GDM1 (cell line): ENCODE measurements at regions not wholly inside any gene's neighbourhood (a gene's known extent, or its start where the extent isn't known, plus 50 kb on each side); places are given as distances from the start of the nearest gene placed in this dataset.
A peak's percentile ranks its signal among the peaks of the same experiment; 100 is the strongest.
"Not testable (repeated sequence)": the region's sequence is repeated elsewhere in the genome, so short reads cannot be mapped to it uniquely, and the experiment has no call there.

ENCODE experiments used
- DNase-seq: peaks from one replicate; lab custom pipeline; 2025; lab: John Stamatoyannopoulos, UW

DNA sequence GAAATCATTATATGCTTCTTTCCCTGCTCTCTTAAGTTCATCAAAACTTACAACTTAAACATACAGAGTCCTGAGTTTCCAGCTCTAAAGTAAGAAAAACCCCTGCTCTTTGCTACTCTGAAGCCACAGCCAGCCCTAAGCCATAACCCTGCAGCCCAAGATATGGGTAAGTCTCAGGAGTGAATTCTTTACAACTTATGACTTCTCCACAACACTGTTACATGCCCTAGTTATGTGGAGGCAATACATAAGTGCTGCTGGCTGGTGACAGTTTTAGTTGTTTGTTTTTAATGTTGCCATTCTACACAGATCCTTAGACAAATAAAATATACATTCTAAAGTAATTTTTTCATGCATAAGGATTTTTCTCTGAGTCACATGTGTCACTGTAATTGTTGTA is 100.2 kb downstream of the FBXO8 start:
- no peak for DNase-seq

DNA sequence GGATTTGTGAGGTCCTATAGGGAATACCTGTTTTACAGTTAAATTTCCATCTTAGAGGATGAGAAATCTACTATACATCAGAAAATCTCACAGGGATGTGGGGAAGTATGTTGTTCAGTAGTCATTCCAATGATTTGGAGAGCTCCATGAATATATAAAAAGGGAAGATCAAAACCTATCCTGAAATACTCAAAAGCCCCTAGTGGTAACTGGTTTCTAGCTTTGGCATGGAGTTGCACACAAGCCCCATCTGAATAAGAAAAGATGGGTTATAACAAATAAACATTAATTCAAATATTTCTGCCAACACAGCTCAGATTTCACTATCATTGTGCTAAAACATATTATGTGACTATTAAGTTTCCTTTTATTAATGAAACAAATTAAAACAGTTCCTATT is 101.6 kb downstream of the FBXO8 start:
- no peak for DNase-seq

DNA sequence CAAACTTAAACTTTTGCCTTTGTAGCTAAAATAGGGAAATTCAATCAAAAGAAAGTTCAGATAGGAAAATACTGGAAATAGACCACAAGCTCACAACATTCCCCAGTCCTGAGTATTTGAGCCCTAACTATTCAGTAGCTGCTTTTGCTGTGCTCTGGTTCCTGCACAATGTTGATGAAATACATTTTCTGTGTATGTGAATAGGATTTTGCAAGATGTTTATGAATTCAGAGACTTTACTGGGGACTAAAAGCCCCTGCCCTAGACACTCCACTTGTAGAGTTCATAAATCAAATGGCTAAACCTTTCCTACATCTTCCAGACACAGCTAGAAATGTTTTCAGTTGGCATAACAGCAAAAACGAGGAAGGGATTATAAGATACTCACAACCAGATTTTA is 105.9 kb downstream of the FBXO8 start:
- no peak for DNase-seq

DNA sequence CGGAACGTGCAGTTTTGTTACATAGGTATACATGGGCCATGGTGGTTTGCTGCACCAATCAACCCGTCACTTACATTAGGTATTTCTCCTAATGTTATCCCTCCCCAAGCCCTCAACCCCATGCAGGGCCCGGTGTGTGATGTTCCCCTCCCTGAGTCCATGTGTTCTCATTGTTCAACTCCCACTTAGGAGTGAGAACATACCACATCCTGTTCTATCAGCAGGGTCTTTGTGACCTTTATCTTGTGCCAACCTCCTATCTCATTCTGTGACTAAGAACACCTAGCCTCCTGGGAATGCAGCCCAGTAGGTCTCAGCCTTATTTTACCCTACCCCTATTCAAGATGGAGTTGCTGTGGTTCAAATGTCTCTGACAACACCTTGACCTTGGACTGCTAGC is 107.6 kb downstream of the FBXO8 start:
- DNase-seq, result not testable (repeated sequence)

DNA sequence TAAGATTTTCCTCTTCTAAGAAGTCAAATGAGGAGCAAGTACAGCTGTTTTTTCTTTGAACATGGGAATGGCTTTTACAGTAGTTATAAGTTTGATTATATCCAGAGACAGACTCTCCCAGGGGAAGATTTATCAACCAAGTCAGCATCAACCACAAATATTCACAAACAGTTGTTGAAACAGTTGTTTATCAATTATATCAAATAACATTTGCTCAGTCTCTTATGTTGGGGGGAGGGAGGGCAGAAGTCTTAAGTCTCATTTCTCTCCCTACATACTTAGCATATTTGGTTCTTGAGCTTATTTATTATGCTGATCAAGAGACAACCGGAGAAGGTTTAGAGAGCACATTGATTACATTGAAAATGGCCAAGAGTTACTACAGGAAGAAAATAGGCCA is 110.1 kb downstream of the FBXO8 start:
- DNase-seq, result no peak

DNA sequence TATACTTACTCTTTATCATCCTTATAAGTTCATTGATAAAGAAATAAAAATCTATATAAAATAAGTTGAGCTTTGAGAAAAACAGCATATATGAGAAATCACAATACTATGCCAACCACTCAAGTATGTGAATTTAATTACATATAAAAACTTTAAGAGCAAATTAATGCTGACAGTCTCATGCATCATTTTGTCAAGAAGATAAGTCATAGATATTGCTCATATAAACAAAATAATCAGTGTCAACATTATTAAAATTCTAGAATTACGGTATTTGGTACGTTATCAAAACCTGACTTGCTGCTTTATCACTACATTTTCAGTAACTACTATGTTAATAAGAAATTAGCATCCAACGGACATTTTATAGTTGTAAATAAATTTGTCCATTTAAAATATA is 111.2 kb downstream of the FBXO8 start:
- no peak for DNase-seq

DNA sequence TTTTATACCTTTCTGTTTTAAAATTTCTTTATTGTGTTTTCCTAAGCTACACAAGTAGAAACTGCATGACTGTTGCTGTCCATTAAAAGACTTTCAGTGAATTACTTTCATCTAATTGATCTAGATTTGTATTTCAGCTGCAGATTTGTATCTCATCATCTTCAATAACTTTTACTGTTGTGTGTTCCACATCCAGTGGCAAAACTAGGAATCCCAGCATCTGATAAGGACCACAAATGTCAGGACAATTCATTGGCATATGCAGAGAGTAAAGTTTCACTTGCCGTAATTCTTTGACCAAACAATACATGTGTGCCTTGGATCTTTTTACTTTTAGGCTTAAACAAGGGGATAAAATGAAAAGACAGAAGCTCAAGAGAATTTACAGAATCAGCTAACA is 112.6 kb downstream of the FBXO8 start:
- DNase-seq, result no peak

DNA sequence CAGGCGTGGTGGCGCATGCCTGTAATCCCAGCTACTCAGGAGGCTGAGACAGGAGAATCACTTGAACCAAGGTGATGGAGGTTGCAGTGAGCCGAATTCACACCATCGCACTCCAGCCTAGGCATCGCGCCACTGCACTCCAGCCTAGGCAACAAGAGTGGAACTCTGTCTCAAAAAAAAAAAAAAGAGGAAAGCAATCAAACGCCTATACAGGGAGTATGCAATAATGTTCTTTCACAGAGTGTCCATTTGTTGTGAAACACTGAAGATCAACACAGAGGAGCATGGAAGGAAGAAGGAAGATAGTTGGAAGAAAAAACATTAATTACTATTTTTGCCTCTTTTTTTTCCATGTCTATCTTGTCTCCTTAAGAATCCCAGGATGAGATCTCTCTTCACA is 113.4 kb downstream of the FBXO8 start:
- no peak for DNase-seq

DNA sequence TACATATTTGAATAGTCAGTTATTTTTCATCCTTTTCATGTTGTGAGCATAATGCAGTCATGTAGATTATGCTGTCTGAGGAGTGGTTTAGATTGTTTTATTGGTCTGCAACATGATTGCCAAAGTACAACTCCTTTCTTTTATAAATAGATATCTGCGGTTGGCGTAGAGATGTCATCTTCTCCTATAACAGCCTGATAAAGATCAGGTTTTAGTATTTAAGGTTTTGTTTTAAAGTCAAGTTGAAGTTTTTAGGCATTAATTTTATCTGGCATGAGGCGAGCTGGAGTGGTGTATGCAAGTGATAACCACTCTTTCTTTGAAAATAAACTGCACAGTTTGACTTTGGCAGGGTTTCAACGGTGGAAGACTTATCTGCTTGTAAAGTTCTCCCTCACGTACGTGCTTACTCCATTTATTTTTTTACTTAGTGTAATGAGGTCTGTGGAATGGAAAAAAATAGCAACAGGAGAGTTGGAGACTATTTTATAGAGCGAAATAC is 126.3 kb downstream of the FBXO8 start:
- DNase-seq, result no peak

DNA sequence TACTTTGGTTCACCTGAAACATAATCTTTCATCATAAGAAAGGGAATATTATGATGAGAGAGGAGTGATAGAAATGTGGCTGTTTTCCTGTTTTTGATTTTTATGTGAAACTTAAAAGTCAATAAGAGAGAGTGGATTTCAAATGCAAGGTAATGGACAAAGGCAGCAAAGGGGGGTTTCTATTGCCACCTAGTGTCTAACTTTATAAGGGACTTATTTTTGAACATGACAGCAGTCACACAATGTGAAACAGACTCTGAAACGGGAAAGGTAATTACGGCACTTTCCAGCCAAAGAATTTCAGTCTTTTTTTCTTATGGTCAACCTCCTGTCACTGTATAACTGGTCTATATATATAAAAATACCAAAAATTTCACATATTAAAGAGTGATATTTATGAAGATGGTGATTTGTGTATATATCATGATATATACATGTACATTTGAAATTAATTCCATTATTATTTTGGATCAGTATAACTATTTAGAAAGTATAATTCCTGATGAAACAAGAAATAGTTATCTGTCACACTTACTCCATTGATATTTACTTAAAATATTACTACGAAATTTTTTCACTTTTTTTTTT is 127.1 kb downstream of the FBXO8 start:
- peak; percentile 28 for DNase-seq

DNA sequence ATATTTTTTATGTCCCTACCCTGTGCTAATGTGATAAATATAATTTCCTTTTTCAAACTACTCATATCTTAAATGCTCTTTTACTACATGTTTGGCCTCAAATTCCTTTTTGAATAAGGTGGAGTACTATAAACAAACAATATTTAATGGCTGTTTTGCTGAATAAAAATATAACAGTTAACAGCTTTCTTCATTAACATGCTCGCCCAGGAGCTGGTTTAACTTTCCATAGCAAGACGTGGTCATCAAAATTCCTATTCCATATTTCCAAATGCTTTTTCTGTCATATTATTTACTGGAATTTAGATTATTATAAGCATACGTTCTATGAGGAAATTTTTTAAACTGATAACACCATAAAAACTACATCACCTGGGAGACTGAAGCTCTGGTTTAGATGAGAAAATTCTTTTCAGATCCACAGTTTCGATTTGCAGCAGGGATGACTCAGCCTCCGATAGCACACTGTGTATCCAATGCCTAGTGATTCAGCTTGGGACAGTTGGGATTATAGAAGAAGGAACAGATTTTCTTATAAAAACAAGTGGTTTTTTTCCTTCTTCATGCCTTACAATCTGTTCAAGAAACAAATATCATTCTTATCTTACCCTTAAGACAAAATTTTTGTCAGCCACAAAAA is 129.1 kb downstream of the FBXO8 start:
- no peak for DNase-seq

DNA sequence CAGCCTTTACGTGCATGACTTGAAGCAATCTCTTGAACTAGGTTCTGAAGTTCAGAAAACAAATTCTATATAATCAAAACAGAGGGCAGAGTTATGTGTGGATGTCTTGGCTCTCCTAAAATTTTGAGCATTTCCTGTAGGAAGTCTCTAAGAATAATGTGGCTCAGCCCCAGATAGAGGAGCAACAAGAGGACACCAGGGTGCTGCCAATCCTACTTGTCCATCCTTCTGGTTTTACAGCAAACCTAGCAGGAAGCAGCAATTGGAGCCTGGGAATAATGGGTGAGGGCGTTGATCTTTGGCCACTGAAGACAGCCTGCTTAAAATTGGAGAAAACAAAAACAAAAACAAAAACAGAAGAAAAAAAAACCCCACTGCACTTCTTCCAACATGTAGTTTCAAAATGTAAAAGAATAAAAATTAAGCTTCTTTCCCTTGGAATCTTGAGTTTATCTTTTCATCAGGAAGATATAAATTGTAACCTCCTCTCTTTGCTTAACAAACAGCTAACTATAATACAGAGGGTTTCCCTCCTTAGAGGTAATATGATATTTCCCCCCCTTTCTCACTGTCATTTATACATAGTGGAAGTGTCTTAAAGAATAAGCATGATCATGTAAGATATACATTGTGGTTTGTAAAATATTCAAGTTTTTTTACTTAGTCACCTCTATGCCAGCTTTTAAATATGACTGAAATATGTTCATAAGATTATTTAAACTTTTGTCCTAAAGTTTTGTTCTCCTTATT is 130.6 kb downstream of the FBXO8 start:
- DNase-seq, result no peak

DNA sequence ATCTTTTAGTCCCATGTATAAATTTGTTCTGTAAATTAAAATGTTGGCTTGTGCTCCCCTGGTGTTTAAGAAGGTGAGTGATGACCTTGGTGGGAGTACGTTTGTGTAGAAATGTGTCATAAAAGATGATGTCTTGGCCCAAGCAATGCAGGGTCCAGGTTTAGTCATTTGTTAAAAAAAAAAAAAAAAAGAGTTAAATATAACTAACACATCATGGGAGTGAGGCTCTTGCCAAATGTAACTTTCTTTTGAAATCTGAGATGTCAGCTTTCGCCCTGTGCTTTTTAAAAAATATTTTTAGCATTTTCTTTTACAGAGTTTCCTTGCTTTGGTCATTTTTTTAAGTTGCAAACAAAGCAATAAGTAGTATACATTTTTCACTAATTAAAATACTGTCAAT is 135.6 kb downstream of the FBXO8 start:
- DNase-seq, result no peak

DNA sequence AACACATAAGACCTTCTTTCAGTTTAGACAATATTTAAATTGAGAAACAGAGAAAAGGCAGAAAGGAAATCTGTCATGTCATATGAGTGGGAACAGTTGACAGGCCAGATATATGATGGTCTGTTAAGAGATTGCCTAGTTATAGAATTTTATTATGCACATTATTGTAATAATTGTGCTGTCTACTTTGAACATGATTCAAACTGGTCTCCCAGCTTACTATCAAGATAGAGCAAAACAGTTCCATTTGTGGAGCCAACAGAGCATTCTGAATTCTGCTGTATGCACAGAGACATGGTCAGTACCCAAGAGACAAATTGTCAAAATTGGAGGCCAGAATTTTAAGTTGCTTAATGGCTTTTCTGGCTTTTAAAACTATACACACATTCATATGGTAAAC is 139.4 kb downstream of the FBXO8 start:
- no peak for DNase-seq

DNA sequence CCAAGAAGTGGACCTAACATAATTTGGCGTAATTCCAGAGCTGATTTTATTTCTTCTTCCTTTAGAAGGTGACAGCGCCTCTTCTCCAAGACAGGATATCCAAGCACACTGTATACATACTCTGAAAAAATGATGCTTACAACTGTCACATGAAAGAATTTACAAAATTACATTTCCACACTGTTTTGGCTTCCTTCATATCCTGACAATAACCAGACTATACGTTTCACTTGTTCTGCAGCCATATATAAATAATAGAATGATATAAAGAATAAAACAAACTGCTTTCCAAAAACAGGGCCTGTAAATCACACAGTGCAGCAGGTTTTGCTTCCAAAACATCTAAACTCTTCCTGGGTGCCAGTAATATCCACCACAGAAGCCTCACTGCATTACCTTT is 141.6 kb downstream of the FBXO8 start:
- no peak for DNase-seq

DNA sequence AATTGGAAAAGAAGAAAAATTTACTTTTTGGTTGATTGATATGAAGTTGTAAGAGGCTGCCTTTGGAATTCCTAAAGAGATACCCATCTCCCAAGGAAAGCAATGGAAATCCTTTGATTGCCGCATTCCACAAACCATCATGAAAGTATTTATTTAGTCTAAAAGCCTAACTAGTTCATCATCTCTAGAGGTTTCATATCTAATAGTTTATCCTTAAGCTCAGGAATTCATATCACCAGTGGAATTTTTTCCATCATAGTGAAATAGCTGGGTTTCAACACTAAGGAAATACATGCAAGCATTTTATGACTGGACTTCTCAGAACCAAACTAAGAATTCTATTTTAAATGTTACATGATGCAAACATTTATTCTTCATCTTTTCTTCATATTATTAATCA is 144.9 kb downstream of the FBXO8 start:
- no peak for DNase-seq

DNA sequence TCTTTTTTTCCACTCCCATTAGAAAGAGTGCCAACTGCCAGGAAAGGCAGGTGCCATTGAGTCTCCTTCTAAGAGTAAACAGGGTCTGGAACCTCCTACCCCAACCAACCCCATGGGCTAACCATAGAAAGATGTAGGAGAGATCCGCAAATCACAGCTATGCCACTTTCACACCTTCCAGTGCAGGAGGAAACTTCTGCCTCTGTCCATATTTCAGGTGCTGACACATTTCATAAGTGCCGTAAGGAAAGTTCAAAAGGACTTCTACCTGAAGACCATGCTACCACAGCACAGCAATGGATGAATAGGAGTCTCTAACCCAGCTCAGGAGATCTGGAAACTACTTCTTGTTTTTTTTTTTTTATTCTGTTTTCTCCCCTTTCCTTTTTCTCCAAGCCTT is 145.8 kb downstream of the FBXO8 start:
- no peak for DNase-seq

DNA sequence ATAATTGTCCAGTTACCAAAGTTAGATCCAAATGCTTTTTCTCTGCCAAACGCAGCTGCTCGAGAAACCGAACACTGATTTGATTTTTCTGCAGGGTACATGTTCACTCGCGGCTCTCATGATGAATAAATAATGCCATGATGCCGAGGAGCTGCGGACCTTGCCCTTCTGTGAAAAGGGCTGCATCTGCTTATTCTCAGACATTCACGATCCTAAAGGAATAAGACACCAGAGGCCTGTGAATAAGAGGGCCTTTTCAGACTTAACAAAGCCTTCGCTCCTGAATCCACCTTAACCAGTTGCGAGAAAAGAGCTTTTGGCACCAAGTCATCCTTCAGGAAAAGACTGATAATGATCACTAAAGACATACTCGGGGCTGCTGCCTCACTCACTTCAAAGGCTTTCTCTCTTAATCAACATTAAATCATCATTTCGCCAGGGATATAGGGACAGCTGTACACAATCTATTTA is 147.5 kb downstream of the FBXO8 start:
- no peak for DNase-seq

DNA sequence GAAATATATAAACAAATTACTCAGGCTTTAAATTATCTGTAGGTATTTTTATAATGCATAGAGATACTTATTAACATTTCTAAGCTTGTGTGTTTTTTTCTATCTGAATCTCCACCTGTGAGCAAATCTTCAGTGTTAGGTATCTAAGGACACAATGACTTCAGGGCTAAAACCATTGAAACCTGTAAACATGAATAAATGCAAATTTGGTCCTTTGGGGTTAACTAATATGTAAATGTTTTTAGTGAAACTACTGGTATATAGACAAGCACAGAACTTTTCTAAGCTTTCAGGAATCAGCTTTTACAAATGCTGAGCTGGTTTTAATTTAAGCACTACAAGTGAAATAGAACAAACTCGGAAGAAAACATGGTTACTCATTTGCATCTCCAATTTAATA is 147.9 kb downstream of the FBXO8 start:
- DNase-seq, result no peak

DNA sequence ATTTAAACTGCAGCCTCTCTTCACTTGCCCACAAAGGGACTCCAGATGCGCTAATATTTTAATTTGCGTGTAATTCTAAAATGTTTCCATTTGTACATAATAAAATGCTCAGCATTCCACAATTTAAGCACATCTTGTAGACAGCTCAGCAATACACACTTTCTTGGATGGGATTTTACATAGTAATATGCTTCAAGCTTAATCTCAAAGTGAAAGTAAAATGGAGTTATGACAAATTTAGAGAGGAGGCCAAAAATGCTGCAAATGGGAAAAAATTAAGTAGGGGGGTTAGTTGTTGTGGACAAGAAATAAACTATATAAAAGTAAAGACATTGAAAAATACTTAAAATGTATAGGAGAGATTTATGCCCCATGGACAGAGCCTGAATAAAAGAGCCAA is 149.1 kb downstream of the FBXO8 start:
- DNase-seq, result no peak

DNA sequence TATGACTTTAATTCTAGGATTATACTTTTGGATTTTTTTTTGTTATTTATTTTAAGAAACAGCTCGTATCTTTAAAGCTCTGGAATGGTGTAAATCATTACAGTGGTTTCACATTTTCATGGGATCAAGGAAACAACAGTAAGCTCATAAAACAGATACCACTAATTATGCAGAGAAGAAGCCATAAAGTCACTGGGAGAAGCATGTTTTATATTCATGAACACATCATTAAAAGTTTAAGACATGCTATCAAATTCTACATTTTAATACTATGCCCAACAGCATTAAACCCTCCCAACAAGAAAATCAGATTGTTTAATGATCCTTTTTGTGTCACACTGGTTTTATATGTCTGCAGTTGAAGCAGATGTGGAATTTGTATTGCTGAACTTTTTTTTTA is 149.9 kb downstream of the FBXO8 start:
- DNase-seq, result no peak

DNA sequence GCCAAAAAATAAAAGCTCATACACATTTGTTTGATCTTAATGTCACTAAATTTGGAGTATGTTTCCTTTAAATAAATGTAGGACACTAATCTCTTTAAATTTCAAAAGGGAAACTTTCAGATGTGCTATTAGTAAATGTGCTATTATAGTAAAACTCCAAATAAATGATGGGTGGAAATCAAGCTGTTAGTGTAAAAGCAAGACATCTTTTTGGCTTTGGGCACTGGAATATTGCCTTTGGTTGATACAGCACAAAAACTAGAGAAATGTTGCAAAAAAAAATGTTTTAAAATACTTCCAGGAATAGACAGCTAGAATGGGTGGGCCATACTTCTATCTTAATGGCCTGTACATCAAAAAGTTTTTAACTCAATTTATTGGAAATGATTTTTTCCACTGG is 151.6 kb downstream of the FBXO8 start:
- DNase-seq, result no peak

DNA sequence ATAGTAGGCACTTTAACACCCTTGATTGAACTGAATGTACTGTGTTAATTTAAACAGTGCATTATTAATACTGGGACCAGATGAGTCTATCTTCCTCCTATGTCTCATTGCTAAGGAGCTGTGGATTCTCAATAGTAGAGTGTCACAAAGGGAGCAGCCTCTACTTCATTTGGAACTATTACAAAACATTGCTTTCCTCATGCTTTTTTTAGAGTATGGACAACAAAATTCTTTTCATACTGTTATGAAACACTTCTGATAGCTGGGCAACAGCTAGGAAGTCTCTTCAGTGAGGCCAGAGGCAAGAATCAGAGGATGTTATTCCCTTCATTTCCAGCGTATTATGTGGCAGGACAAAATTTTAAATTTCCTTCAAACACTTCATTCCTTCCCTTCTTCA is 160.8 kb downstream of the FBXO8 start:
- no peak for DNase-seq
